ENCODE measurements at regions not wholly inside any gene's neighbourhood (a gene's known extent, or its start where the extent isn't known, plus 50 kb on each side); places are given as distances from the start of the nearest gene placed in this dataset.

GRCh38 chr22:48320048-48320682 lies 1507.5 kb downstream of the BRD1 start:
- no peak overlapping the region for H3K4me3 ChIP-seq (replicated peaks; ENCODE audit: low read depth, low read length)
- TF ChIP-seq CTCF (IDR thresholded peaks at IDR 0.05; ENCODE audit: low read depth, low read length, missing control alignments): no peak
- no peak for DNase-seq (ENCODE audit: extremely low read depth, low read depth)

GRCh38 chr22:48319321-48320047 lies 1508.2 kb downstream of the BRD1 start:
- no peak for TF ChIP-seq CTCF (IDR thresholded peaks at IDR 0.05; ENCODE audit: low read depth, low read length, missing control alignments)
- no peak for DNase-seq (ENCODE audit: extremely low read depth, low read depth)

GRCh38 chr22:48318575-48319320 lies 1508.9 kb downstream of the BRD1 start:
- no peak overlapping the region for H3K4me3 ChIP-seq (replicated peaks; ENCODE audit: low read depth, low read length)
- TF ChIP-seq CTCF (IDR thresholded peaks at IDR 0.05; ENCODE audit: low read depth, low read length, missing control alignments): no peak
- no peak for DNase-seq (ENCODE audit: extremely low read depth, low read depth)

More at GRCh38 chr22:48319321-48320047, 1508.2 kb downstream of the BRD1 start:
- no peak overlapping the region for H3K4me3 ChIP-seq (replicated peaks; ENCODE audit: low read depth, low read length)

GRCh38 chr22:48318173-48318572 lies 1509.5 kb downstream of the BRD1 start:
- no peak for TF ChIP-seq CTCF (IDR thresholded peaks at IDR 0.05; ENCODE audit: low read depth, low read length, missing control alignments)
- no peak overlapping the region for H3K4me3 ChIP-seq (replicated peaks; ENCODE audit: low read depth, low read length)
- DNase-seq (ENCODE audit: extremely low read depth, low read depth): no peak

GRCh38 chr22:48316257-48317250 lies 1511.1 kb downstream of the BRD1 start:
- TF ChIP-seq CTCF (IDR thresholded peaks at IDR 0.05; ENCODE audit: low read depth, low read length, missing control alignments): no peak
- H3K4me3 ChIP-seq (replicated peaks; ENCODE audit: low read depth, low read length): no peak overlapping the region
- DNase-seq (ENCODE audit: extremely low read depth, low read depth): no peak
